ENCODE measurements at regions not wholly inside any gene's neighbourhood (a gene's known extent, or its start where the extent isn't known, plus 50 kb on each side); places are given as distances from the start of the nearest gene placed in this dataset.

DNA sequence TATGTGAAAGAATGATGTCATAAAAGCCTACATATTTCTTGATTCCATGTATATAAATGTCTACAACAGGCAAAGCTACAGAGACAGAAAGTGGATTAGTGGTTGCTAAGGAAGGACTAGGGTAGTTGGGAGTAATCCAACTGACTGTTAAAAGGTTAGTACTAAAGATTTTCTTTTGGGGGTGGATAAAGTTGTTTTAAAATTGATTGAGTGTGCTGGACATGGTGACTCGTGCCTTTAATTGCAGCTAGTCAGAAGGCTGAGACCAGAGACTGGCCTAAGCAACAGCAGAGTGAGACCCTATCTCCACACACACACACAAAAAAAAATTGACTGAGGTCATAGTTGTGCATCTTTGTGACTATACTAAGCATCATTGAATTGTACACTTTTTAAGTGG, 234.3 kb downstream of the C12orf50 start:
- TF ChIP-seq, protein P1, sequence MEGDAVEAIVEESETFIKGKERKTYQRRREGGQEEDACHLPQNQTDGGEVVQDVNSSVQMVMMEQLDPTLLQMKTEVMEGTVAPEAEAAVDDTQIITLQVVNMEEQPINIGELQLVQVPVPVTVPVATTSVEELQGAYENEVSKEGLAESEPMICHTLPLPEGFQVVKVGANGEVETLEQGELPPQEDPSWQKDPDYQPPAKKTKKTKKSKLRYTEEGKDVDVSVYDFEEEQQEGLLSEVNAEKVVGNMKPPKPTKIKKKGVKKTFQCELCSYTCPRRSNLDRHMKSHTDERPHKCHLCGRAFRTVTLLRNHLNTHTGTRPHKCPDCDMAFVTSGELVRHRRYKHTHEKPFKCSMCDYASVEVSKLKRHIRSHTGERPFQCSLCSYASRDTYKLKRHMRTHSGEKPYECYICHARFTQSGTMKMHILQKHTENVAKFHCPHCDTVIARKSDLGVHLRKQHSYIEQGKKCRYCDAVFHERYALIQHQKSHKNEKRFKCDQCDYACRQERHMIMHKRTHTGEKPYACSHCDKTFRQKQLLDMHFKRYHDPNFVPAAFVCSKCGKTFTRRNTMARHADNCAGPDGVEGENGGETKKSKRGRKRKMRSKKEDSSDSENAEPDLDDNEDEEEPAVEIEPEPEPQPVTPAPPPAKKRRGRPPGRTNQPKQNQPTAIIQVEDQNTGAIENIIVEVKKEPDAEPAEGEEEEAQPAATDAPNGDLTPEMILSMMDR (IDR thresholded peaks at IDR 0.05) = no peak
- H3K27me3 Mint-ChIP-seq = no peaks in the 10 kb centered on the region
- no peak overlapping the region for H3K4me3 ChIP-seq (ENCODE audit: low read length)
- H3K36me3 Mint-ChIP-seq (ENCODE audit: low read depth) = no peaks in the 10 kb centered on the region
- H3K9me3 ChIP-seq (ENCODE audit: control insufficient read depth in 1 of 2, insufficient read depth in 1 of 2, low read length in 2 of 2) = no peaks in the 10 kb centered on the region
- H3K4me1 ChIP-seq (ENCODE audit: insufficient read depth, low read length) = no peaks in the 10 kb centered on the region
- H3K27ac Mint-ChIP-seq = no peak overlapping the region
- DNase-seq (no peak), ATAC-seq (ENCODE audit: poor library complexity) (no peak)
- ChIA-PET CTCF (no interaction called here), POLR2A (no interaction called here)
- H3K9me3 Mint-ChIP-seq = no peaks in the 10 kb centered on the region
- intact Hi-C loops (cut with DNase I, micrococcal nuclease) = no loop called here
- H3K36me3 ChIP-seq (ENCODE audit: insufficient read depth, low read length) = no peaks in the 10 kb centered on the region
- H3K27ac ChIP-seq (ENCODE audit: low read depth in 1 of 2, low read length in 2 of 2) = no peak overlapping the region
- H3K27me3 ChIP-seq (ENCODE audit: control insufficient read depth in 1 of 2, insufficient read depth in 2 of 2, low read length in 2 of 2) = no peaks in the 10 kb centered on the region
- no peak overlapping the region for H3K4me3 Mint-ChIP-seq
- no peaks in the 10 kb centered on the region for H3K4me1 Mint-ChIP-seq (ENCODE audit: low read depth)

DNA sequence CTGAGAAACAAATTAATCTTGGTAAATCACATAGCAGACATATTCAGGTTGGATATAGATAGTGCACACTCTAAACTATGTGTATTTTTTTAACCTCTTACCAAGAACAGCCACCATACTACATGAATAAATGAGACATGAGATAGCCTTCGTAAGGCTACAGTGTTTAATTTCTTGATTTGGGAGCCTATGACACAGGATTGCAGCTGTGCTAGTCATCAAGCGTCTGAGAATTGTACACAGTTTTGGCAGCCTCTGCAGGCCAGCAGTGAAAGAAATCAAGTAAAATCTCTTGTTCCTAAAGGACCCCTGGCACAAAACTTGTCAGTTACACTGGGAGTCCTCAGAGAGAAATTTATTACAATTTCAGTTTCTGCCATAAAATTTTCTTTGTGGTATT, 236.1 kb downstream of the C12orf50 start:
- DNase-seq = no peak
- no peak overlapping the region for H3K27ac Mint-ChIP-seq
- no peaks in the 10 kb centered on the region for H3K4me1 ChIP-seq (ENCODE audit: insufficient read depth, low read length)
- no peaks in the 10 kb centered on the region for H3K9me3 ChIP-seq (ENCODE audit: control insufficient read depth in 1 of 2, insufficient read depth in 1 of 2, low read length in 2 of 2)
- H3K9me3 Mint-ChIP-seq = no peaks in the 10 kb centered on the region
- no peak for ATAC-seq (ENCODE audit: poor library complexity)
- no peaks in the 10 kb centered on the region for H3K4me1 Mint-ChIP-seq (ENCODE audit: low read depth)
- no peaks in the 10 kb centered on the region for H3K36me3 Mint-ChIP-seq (ENCODE audit: low read depth)
- no peak overlapping the region for H3K4me3 Mint-ChIP-seq
- no peak overlapping the region for H3K4me3 ChIP-seq (ENCODE audit: low read length)
- H3K27me3 Mint-ChIP-seq = no peaks in the 10 kb centered on the region
- H3K36me3 ChIP-seq (ENCODE audit: insufficient read depth, low read length) = no peaks in the 10 kb centered on the region
- TF ChIP-seq, protein P1 (IDR thresholded peaks at IDR 0.05) = no peak
- intact Hi-C loops (cut with DNase I, micrococcal nuclease) = no loop called here
- POLR2A ChIA-PET = no interaction called here
- CTCF ChIA-PET = no interaction called here
- H3K27ac ChIP-seq (ENCODE audit: low read depth in 1 of 2, low read length in 2 of 2) = no peak overlapping the region
- no peaks in the 10 kb centered on the region for H3K27me3 ChIP-seq (ENCODE audit: control insufficient read depth in 1 of 2, insufficient read depth in 2 of 2, low read length in 2 of 2)

DNA sequence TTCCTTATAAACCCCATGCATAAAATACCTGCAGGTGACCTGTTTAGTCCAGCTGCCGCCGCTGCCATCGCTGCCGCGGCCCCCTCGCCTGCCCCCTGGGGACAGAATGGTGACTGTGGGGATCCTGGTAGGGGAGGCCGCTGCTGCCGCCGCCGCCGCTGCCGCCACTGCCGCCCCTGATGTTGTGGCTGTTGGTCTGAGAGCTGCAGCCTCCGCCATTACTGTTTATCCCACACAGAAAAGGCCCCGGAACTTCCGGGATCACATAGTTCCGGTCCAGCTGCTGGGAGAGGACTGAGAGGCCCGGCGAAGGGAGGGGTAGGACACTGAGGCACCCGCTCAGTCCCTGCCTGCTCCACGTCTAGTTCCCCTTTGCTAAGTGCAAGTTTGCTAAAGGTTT, 244.9 kb downstream of the C12orf50 start:
- no peaks in the 10 kb centered on the region for H3K27me3 Mint-ChIP-seq
- ChIA-PET CTCF (no interaction called here), POLR2A (no interaction called here)
- no peaks in the 10 kb centered on the region for H3K9me3 Mint-ChIP-seq
- no peaks in the 10 kb centered on the region for H3K4me1 ChIP-seq (ENCODE audit: insufficient read depth, low read length)
- ATAC-seq (ENCODE audit: poor library complexity) (no peak), DNase-seq (no peak)
- no peak overlapping the region for H3K4me3 Mint-ChIP-seq
- H3K4me1 Mint-ChIP-seq (ENCODE audit: low read depth) = no peaks in the 10 kb centered on the region
- no peaks in the 10 kb centered on the region for H3K36me3 Mint-ChIP-seq (ENCODE audit: low read depth)
- no peaks in the 10 kb centered on the region for H3K27me3 ChIP-seq (ENCODE audit: control insufficient read depth in 1 of 2, insufficient read depth in 2 of 2, low read length in 2 of 2)
- TF ChIP-seq, protein P1 (IDR thresholded peaks at IDR 0.05) = no peak
- H3K36me3 ChIP-seq (ENCODE audit: insufficient read depth, low read length) = no peaks in the 10 kb centered on the region
- H3K27ac Mint-ChIP-seq = no peak overlapping the region
- H3K27ac ChIP-seq (ENCODE audit: low read depth in 1 of 2, low read length in 2 of 2) = no peak overlapping the region
- intact Hi-C loops (cut with DNase I, micrococcal nuclease) = no loop called here
- H3K4me3 ChIP-seq (ENCODE audit: low read length) = no peak overlapping the region
- peaks cover 0 to 5% of the 10 kb centered on the region in 2 experiments for H3K9me3 ChIP-seq (ENCODE audit: control insufficient read depth in 1 of 2, insufficient read depth in 1 of 2, low read length in 2 of 2)

Measured in CD4-positive, alpha-beta T cell (primary cell).